DOHH2 (cell line): ENCODE measurements at regions not wholly inside any gene's neighbourhood (a gene's known extent, or its start where the extent isn't known, plus 50 kb on each side); places are given as distances from the start of the nearest gene placed in this dataset.

Experiments used
- H3F3A ChIP-seq: fragments of 200-600 bp; sonication (generic), shearing (Covaris generic); 2 replicates; pipeline ENCODE4 v1.6.0; 2016; ENCODE audit warnings: antibody characterized with exemption, mild to moderate bottlenecking; ENCODE audit not compliant: control insufficient read depth, insufficient read depth
- H3K27ac ChIP-seq: fragments of 200-600 bp; sonication (generic); 2 replicates; pipeline ENCODE4 v1.5.1; 2014; ENCODE audit warnings: low read depth, mild to moderate bottlenecking, low read length, moderate library complexity
- H3K27me3 ChIP-seq: fragments of 200-600 bp; sonication (generic); 2 replicates; pipeline ENCODE4 v1.6.1; 2014; ENCODE audit warnings: mild to moderate bottlenecking, low read length, mixed read lengths; ENCODE audit not compliant: control insufficient read depth
- H3K36me3 ChIP-seq: fragments of 200-600 bp; sonication (generic); 2 replicates; pipeline ENCODE4 v1.6.1; 2014; ENCODE audit warnings: mild to moderate bottlenecking, low read length, moderate library complexity, mixed read lengths; ENCODE audit not compliant: control insufficient read depth
- H3K4me1 ChIP-seq: fragments of 200-600 bp; sonication (generic); 2 replicates; pipeline ENCODE4 v1.6.1; 2014; ENCODE audit warnings: mild to moderate bottlenecking, low read length, mixed read lengths; ENCODE audit not compliant: control insufficient read depth
- H3K4me2 ChIP-seq: fragments of 200-600 bp; sonication (generic); 2 replicates; pipeline ENCODE4 v1.6.0; 2014; ENCODE audit warnings: mild to moderate bottlenecking, low read length, moderate library complexity
- H3K4me3 ChIP-seq: fragments of 200-600 bp; sonication (generic); 2 replicates; pipeline ENCODE4 v1.5.1; 2014; ENCODE audit warnings: mild to moderate bottlenecking, low read length, mixed read lengths
- H3K79me2 ChIP-seq: fragments of 200-600 bp; sonication (generic); 2 replicates; pipeline ENCODE4 v1.6.1; 2014; ENCODE audit warnings: mild to moderate bottlenecking, low read length, mixed read lengths; ENCODE audit not compliant: control insufficient read depth
- H3K9me2 ChIP-seq: fragments of 200-600 bp; sonication (generic); replicated peaks from 2 replicates; pipeline ENCODE4 v1.6.1; 2014; ENCODE audit warnings: mild to moderate bottlenecking, low read length, mixed read lengths; ENCODE audit not compliant: control insufficient read depth
- H3K9me3 ChIP-seq: fragments of 200-600 bp; sonication (generic); 2 replicates; pipeline ENCODE4 v1.6.1; 2014; ENCODE audit warnings: antibody characterized with exemption, low read length, mixed read lengths; ENCODE audit not compliant: control insufficient read depth, insufficient read depth
- H4K20me1 ChIP-seq: fragments of 200-600 bp; sonication (generic); 2 replicates; pipeline ENCODE4 v1.6.0; 2014; ENCODE audit warnings: low read depth, mild to moderate bottlenecking, antibody characterized with exemption, low read length, moderate library complexity; ENCODE audit not compliant: control insufficient read depth, insufficient read depth
- EZH2phosphoT487 ChIP-seq: fragments of 200-600 bp; sonication (generic); IDR thresholded peaks from 2 replicates; pipeline ENCODE4 v1.6.1; 2017; ENCODE audit warnings: borderline replicate concordance, mild to moderate bottlenecking, antibody characterized with exemption, low read length, moderate library complexity, mixed read lengths
- TF ChIP-seq, protein P1 (sequence below): fragments of 200-600 bp; sonication (generic); IDR thresholded peaks from one replicate; pipeline ENCODE4 v1.5.1; 2014; ENCODE audit warnings: antibody characterized with exemption, mild to moderate bottlenecking, low read depth, low read length; ENCODE audit not compliant: poor library complexity, severe bottlenecking

DNA sequence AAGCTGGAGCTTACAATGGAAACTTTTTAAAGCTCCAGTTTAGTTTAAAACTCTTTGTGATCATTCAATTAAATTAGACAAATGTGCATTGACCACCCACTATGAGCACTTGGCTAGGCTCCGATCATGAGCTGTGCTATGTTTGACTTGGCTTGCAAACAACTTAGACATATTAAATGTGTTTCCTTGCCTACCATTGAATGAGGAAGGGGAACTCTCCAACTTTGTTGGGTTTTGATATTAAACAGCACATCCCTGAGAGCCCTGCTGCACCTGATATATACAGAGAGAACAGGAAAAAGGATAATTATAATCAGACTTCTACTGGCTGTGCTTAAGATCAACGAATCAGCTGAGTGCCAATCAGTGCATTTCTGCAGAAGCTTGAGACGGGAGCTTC, 71.4 kb upstream of the ADGRL3 start:
- Histone ChIP-seq H3K27ac (no peak overlapping the region), H3K4me3 (no peak overlapping the region), H3K27me3 (no peaks in the 10 kb centered on the region), H3F3A (no peaks in the 10 kb centered on the region), H3K4me2 (no peak overlapping the region), H3K4me1 (no peaks in the 10 kb centered on the region), H4K20me1 (no peaks in the 10 kb centered on the region), H3K9me3 (no peaks in the 10 kb centered on the region), H3K9me2 (no peaks in the 10 kb centered on the region), H3K79me2 (no peaks in the 10 kb centered on the region), H3K36me3 (no peaks in the 10 kb centered on the region)
- TF ChIP-seq EZH2phosphoT487 = no peak
- TF ChIP-seq, protein P1, sequence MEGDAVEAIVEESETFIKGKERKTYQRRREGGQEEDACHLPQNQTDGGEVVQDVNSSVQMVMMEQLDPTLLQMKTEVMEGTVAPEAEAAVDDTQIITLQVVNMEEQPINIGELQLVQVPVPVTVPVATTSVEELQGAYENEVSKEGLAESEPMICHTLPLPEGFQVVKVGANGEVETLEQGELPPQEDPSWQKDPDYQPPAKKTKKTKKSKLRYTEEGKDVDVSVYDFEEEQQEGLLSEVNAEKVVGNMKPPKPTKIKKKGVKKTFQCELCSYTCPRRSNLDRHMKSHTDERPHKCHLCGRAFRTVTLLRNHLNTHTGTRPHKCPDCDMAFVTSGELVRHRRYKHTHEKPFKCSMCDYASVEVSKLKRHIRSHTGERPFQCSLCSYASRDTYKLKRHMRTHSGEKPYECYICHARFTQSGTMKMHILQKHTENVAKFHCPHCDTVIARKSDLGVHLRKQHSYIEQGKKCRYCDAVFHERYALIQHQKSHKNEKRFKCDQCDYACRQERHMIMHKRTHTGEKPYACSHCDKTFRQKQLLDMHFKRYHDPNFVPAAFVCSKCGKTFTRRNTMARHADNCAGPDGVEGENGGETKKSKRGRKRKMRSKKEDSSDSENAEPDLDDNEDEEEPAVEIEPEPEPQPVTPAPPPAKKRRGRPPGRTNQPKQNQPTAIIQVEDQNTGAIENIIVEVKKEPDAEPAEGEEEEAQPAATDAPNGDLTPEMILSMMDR = no peak

GRCh38 chr4:61129971-61130370, 70.2 kb upstream of the ADGRL3 start:
- TF ChIP-seq EZH2phosphoT487 = no peak
- TF ChIP-seq, protein P1 = no peak
- Histone ChIP-seq H4K20me1 (no peaks in the 10 kb centered on the region), H3K9me3 (no peaks in the 10 kb centered on the region), H3K36me3 (no peaks in the 10 kb centered on the region), H3K4me1 (no peaks in the 10 kb centered on the region), H3K4me3 (no peak overlapping the region), H3K27me3 (no peaks in the 10 kb centered on the region), H3K27ac (no peak overlapping the region), H3F3A (no peaks in the 10 kb centered on the region), H3K79me2 (no peaks in the 10 kb centered on the region), H3K4me2 (no peak overlapping the region), H3K9me2 (no peaks in the 10 kb centered on the region)

GRCh38 chr4:61143461-61143860, 56.7 kb upstream of the ADGRL3 start:
- no peaks in the 10 kb centered on the region for H3K36me3 ChIP-seq
- no peaks in the 10 kb centered on the region for H4K20me1 ChIP-seq
- H3K4me3 ChIP-seq = no peak overlapping the region
- no peaks in the 10 kb centered on the region for H3K9me2 ChIP-seq
- H3K27ac ChIP-seq = no peak overlapping the region
- H3K9me3 ChIP-seq = no peaks in the 10 kb centered on the region
- no peak overlapping the region for H3K4me2 ChIP-seq
- no peaks in the 10 kb centered on the region for H3F3A ChIP-seq
- H3K4me1 ChIP-seq = no peaks in the 10 kb centered on the region
- no peak for TF ChIP-seq EZH2phosphoT487
- TF ChIP-seq, protein P1 = no peak
- H3K79me2 ChIP-seq = no peaks in the 10 kb centered on the region
- H3K27me3 ChIP-seq = no peaks in the 10 kb centered on the region

- Histone ChIP-seq H3K4me3 (no peak overlapping the region), H3K4me1 (no peaks in the 10 kb centered on the region), H3K79me2 (no peaks in the 10 kb centered on the region)
Observed at GRCh38 chr4:61149278-61149677, 50.8 kb upstream of the ADGRL3 start.

More at GRCh38 chr4:61149278-61149677, 50.8 kb upstream of the ADGRL3 start:
- Histone ChIP-seq H4K20me1 (no peaks in the 10 kb centered on the region), H3F3A (no peaks in the 10 kb centered on the region), H3K27ac (no peak overlapping the region), H3K9me3 (no peaks in the 10 kb centered on the region), H3K27me3 (no peaks in the 10 kb centered on the region), H3K9me2 (no peaks in the 10 kb centered on the region), H3K4me2 (no peak overlapping the region), H3K36me3 (no peaks in the 10 kb centered on the region)
- TF ChIP-seq EZH2phosphoT487 = no peak
- TF ChIP-seq, protein P1 = no peak
